HG02610 (cell line): ENCODE measurements at regions not wholly inside any gene's neighbourhood (a gene's known extent, or its start where the extent isn't known, plus 50 kb on each side); places are given as distances from the start of the nearest gene placed in this dataset.
A peak's percentile ranks its signal among the peaks of the same experiment; 100 is the strongest.

Source experiments
- ATAC-seq: cut with Tn5 transposase; IDR thresholded peaks from one replicate; pipeline ENCODE4 v1.9.1; 2021; ENCODE audit warnings: mild to moderate bottlenecking, moderate library complexity; ENCODE audit not compliant: unreplicated experiment

DNA sequence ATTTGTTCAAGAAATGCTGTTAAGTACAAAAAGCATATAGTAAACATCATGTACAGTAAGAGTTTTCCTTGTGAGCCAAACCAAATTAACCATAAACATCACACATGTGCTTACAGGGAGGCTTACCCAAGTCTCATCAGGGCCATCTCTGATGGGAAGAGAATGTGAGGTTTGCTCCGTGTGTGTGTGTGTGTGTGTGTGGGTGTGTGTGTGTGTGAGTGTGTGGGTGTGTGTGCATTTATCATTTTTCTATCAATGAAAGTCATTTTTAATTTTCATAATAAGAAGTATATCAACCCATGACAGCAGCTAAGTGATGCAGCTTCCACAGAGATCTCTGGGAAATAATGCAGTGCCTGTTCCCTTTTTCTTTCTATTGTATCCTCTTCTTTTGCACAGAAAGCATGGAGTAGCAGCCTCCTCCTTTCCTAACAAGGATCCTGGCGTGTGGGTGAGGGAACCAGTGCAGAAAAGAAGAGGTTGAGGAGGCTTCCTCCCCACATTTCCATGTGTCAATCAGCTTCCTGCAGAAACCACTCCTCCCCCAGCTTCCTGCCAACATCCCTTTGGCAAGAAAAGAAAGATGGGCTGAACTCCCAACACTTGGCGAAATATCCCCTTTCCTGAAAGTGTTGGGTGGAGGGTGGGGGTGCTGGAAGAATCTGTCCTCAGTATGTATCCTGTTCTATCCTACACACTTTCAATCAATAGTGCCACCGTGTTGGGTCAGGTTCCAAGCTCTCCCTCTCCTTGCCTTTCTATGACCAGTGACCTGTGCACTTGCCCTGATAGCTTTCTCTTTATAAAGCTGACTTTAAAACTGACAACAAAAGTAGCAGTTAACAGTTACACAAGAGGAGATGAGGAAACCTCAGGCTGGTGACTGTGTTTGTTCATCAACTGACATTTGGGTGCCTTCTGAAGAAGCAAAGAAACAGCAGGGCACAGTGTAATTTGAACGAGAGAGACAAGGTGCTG lies 251.8 kb upstream of the CITED2 start:
- no peak for ATAC-seq

DNA sequence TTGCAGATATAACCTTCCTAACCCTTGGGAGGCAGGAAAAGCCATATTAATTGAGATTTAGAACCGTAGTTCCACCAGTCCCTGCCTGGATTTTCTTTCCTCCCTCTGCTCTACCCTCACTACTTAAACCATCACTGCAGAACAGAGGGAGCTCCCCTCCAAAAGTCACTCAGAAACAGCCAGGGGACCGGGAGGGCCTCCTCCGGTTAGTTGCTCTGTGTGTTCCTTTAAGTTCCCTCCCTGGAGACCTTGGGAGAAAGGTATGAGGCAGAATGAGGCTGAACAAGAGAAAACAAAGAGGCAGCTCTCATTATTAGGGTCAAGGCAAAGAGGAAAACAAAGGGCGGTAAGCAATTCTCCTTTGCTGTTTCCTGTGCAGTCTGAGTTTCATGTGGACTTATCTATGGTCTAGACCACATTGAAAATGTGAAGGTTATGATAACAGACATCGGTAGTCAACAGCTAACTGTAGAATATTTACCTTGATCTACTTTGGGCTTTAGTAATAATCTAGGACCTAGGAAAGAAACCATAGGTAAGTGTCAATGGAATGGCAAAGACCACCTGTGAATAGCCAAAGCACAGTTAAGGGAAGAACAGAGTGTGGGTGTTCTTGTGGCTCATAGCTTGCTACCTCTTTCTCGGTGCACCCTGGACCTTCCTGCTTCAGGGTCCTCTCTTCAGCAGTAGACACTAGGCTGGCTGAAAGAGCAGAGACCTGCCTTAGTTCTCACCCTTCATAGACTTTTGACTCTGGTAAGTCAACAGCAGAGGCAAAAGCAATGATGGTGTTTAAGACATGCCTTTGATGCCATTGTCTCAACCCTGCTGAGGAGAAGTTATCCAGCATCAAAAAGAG lies 250.9 kb upstream of the CITED2 start:
- ATAC-seq, result no peak

- no peak for ATAC-seq
Measured at GRCh38 chr6:139623372-139623771, 248.9 kb upstream of the CITED2 start.

- ATAC-seq, result no peak
Measured at GRCh38 chr6:139613496-139613895, 239.0 kb upstream of the CITED2 start.

DNA sequence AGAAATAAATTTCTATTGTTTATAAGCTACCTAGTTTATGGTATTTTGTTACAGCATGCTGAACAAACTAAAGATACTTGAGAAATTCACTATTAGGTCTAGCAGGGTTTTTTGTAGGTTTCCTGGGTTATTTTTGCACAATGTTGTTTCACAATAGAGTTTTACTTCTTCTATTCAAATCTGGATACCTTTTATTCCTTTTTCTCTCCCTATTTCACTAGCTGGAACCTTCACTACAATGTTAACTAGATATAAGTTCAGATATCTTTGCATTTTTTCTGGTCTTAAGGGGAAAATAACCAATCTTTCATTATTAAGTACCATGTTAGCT lies 237.7 kb upstream of the CITED2 start:
- ATAC-seq, result no peak

DNA sequence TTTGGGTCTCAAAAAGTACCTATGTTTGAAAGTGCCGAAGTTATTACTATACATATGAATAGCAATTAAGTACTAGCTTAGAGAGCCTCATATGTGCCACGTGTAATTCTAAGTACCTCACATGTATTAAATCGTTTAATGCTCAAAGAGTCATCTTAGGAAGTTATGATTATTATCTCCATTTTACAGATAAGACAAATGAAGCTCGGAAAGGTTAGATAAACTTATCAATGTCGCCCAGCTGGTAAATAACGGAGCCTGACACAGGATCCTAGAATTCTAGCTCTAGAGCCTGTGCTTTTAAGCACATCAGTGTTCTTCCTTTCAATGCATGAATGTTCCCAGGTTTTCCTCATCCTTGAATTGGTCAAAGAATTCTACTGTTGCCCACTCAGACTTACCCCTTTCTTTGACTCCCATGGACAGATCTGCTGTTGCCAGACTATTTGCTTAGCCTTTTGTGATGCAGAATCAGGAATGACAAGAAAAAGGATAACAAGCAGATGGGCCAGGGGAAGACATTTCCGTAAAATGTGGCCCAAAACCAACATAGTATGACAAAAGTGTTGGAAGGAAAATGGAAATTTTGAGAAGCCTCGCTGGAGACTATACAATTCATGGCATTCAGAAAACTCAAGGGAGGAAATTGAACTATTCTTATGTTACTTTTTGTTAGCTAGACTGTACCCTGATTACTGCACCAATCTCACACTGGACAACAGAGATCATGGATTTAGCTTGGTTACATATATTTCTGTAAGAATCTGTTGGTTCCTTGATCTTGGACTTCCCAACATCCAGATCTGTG lies 237.1 kb upstream of the CITED2 start:
- no peak for ATAC-seq

- ATAC-seq, result no peak
Measured at GRCh38 chr6:139608466-139609261, 234.2 kb upstream of the CITED2 start.

DNA sequence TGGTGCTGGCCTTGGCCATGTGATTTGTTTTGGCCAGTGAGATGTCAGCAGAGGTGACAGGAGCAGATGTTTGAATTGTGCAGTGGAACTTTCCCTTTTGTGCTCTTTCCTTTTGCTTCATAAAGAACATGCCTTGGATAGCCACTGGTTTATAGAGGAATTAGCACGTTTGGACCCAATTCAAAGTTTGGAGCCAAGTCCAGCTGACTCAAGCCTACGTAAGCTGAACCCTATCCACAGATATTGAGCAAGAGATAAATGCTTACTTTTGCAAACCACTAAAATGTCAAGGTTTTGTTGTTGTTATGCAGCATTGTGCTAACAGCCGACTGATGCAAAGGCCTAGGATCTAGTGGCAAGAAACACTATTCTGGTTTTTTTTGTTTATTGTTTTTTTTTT lies 230.9 kb upstream of the CITED2 start:
- no peak for ATAC-seq

DNA sequence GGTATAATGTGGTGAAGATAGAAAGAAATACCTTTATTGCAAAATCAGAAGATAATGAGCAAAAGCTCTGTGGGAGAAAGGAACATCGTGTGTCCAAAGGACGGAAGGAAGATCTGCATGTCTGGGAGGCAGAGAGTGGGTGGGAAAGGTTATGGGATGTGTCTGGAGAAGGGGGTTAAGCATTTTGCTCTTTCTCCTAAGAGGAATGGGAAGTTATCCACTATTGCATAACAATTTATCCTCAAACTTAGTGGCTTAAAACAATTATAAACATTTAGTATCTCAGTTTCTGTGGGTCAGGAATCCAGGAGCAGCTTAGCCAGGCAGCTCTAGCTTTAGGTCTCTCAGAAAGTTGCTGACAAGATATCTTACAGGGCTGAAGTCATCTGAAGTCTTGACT lies 229.1 kb upstream of the CITED2 start:
- ATAC-seq, result no peak

DNA sequence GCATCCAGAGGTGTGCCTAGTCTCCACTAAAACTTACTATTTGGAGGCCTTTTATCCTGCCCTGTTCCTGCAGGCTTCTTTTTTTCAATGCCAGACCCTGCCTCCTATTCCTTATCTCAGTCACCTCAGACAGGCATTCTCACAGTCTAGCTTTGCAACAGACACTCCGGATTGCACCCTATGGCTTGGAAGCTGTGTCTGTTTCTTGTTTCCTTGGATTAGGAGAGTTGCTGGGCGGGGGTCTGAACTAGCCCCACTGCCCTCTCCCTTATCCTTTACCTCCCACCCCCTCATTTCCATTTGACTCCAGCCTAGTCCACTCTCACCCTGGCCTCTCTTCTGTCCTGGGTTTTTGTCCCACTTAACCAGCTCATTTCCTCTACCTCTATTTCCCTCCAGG lies 228.1 kb upstream of the CITED2 start:
- no peak for ATAC-seq

GRCh38 chr6:139600919-139601475 lies 226.5 kb upstream of the CITED2 start:
- peak; percentile 99 for ATAC-seq

DNA sequence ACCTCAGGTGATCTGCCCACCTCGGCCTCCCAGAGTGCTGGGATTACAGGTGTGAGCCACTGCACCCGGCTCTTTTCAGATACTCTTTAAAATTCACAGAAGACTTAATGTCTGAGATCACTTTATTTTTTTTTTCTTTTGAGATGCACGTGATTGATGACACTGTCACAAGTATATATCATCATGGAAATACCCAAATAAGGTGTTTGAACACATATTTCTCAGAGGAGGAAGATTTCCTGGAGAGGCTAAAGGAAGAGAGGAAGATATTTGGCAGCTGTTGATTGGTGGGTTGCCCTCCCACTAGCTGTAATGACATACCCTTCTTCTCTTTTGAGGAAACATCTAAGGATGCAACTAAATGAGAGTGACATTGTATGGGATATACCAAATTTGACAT lies 225.9 kb upstream of the CITED2 start:
- ATAC-seq, result peak; percentile 19

DNA sequence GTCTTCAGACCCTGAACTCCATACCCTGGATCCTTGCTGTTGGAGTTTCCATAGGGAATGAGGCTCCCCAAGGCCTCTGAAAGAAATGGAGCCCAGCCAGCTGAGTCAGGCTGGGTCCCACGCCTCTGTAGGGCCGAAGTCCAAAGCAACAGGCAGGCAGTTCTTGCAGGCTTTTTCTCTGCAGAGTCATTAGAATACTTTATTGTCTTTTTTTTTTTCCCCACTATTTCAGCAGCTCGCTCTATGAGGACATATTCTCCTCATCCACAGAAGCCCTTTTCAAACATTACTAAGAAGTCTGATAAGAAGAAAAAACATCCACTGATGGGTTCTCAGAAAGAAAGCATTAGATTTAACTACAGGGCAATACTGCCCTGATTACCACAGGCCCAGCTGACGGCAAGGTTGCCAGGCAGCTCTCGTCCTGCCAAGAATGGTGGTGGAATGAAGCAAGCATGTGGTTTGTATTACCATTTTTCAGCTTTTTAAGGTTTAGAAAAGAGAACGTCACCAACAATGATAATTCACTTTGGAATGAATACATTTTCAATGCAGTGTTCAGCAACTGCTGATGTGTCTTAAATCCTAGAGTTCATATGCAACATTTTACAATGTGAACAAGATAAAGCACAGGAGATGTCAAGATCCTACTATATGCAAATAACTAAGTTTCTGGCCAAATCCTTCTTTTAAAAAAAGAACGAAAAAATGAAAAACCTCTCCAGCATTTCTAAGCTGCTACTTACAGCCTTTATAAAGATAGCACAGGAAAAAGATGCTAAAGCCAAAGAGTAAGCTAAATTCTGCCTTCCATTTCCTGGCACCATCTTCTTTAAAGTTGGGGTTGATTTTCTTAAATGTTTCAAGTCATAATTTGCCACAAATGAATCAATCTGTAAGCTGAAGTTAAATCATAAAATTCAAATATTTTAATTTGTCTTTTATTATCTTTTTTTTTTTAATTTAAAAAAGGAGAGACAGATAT lies 223.6 kb upstream of the CITED2 start:
- ATAC-seq, result no peak

GRCh38 chr6:139597087-139597763 lies 222.8 kb upstream of the CITED2 start:
- ATAC-seq, result no peak

DNA sequence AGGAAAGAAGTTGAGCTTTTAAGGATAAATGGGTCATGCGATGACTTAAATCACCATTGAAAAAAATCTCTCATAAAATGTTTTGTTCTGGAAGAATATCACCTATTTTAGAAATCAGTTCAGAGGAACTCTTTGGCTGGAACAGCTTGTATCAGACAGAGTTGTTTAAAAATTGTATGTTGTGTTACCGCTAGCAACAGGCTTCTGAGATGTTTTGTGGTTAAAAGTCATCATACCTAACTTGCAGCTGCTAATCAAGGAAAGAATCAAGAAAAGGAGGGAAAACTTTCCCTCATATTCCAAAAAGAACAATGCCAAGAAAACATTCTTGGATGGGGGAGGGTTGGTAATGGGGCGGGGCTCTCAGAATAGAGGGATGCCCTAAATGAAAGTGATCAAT lies 220.7 kb upstream of the CITED2 start:
- no peak for ATAC-seq

DNA sequence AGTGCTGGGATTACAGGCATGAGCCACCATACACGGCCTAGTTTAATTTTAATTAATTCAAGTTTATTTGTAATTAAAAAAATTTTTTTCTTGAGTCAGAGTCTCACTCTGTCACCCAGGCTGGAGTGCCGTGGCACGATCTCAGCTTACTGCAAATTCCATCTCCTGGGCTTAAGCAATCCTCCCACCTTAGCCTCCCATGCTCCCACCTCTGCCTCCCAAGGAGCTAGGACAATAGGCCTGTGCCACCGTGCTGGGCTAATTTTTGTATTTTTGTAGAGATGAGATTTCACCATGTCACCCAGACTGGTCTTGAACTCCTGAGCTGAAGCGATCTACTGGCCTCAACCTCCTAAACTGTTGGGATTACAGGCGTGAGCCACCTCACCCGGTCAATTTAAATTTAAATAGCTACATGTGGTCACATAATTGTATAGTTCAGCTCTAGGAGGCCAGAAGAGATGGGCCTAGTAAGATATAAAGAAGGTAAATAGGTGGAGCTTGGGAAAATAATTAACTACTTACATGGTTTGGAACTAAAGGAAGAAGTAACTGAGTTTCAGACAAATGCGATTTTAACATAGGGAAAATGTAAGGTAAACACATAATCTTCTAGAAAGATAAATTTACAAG lies 220.0 kb upstream of the CITED2 start:
- no peak for ATAC-seq

DNA sequence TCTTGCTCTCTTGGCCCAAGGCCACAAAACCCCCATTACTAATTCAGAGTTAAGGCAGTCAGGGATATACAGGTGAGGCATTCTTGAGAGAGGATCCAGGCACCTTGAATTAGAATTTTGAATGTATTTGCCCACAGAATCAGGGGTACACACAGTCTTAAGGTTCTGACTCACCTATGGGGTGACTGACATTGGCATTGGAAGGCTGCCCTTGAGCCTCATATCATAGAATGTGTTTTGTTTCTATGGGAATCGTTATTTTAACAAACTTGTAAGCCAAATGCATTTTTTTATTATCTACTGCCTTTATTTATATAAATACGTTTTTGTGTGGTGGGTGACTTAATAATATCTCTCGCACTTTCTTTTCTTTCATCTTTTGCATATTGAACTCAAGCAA lies 218.6 kb upstream of the CITED2 start:
- ATAC-seq, result no peak

DNA sequence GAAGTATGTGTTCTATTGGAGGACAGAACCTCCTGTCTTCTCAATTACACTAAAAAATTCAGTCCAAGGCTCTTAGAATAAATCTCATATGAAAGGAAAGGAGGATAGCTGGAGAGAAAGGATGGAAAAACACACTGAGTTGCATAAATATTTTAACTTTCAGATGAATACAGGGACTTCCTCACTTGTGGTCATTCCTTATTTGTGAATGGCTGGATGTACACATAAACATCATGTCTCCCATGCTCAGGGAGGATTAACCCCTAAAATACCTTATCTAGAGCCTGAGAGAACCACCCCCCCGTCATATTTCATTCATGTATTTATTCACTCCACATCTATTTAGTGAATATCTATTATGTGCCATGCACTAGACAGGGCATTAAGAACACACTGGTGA lies 217.6 kb upstream of the CITED2 start:
- no peak for ATAC-seq
